ENCODE measurements at regions not wholly inside any gene's neighbourhood (a gene's known extent, or its start where the extent isn't known, plus 50 kb on each side); places are given as distances from the start of the nearest gene placed in this dataset.

- no peak for DNase-seq (ENCODE audit: low read depth in 2 of 2)
- TF ChIP-seq, protein P1, sequence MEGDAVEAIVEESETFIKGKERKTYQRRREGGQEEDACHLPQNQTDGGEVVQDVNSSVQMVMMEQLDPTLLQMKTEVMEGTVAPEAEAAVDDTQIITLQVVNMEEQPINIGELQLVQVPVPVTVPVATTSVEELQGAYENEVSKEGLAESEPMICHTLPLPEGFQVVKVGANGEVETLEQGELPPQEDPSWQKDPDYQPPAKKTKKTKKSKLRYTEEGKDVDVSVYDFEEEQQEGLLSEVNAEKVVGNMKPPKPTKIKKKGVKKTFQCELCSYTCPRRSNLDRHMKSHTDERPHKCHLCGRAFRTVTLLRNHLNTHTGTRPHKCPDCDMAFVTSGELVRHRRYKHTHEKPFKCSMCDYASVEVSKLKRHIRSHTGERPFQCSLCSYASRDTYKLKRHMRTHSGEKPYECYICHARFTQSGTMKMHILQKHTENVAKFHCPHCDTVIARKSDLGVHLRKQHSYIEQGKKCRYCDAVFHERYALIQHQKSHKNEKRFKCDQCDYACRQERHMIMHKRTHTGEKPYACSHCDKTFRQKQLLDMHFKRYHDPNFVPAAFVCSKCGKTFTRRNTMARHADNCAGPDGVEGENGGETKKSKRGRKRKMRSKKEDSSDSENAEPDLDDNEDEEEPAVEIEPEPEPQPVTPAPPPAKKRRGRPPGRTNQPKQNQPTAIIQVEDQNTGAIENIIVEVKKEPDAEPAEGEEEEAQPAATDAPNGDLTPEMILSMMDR (IDR thresholded peaks at IDR 0.05; ENCODE audit: low read depth, low read length): no peak
Observed at GRCh38 chr15:27681038-27681437, 418.1 kb downstream of the OCA2 start.

GRCh38 chr15:27679731-27680471 lies 419.2 kb downstream of the OCA2 start:
- DNase-seq (ENCODE audit: low read depth in 2 of 2): no peak
- TF ChIP-seq, protein P1 (IDR thresholded peaks at IDR 0.05; ENCODE audit: low read depth, low read length): no peak

More at GRCh38 chr15:27681038-27681437, 418.1 kb downstream of the OCA2 start:
- no peak overlapping the region for H3K4me3 ChIP-seq (replicated peaks in 1 of 2; ENCODE audit: low read depth in 2 of 2, low read length in 2 of 2)

DNA sequence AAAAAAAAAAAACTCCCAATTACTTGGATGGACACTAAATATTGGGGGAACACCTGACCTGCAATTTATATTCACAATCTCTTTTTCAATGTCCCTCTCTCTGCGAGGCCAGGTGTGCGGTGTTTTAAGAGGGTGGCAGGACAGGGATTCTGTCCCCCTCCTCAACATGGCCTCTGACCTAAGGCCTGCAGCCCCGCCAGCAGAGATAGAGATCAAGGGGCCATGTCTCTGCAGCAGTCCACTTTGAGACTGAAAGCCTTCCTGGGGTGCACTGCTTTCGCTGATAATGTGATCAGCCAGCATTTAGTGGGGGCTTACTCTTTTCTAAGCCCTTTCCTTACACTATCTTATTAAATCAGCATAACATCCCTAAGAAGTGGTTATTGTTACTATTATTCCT lies 419.9 kb downstream of the OCA2 start:
- TF ChIP-seq, protein P1 (IDR thresholded peaks at IDR 0.05; ENCODE audit: low read depth, low read length): no peak
- no peak overlapping the region for H3K4me3 ChIP-seq (replicated peaks in 1 of 2; ENCODE audit: low read depth in 2 of 2, low read length in 2 of 2)
- no peak for DNase-seq (ENCODE audit: low read depth in 2 of 2)

More at GRCh38 chr15:27679731-27680471, 419.2 kb downstream of the OCA2 start:
- no peak overlapping the region for H3K4me3 ChIP-seq (replicated peaks in 1 of 2; ENCODE audit: low read depth in 2 of 2, low read length in 2 of 2)

- no peak overlapping the region for H3K4me3 ChIP-seq (replicated peaks in 1 of 2; ENCODE audit: low read depth in 2 of 2, low read length in 2 of 2)
- DNase-seq (ENCODE audit: low read depth in 2 of 2): no peak
- TF ChIP-seq, protein P1 (IDR thresholded peaks at IDR 0.05; ENCODE audit: low read depth, low read length): no peak
Observed at GRCh38 chr15:27677951-27678350, 421.2 kb downstream of the OCA2 start.

DNA sequence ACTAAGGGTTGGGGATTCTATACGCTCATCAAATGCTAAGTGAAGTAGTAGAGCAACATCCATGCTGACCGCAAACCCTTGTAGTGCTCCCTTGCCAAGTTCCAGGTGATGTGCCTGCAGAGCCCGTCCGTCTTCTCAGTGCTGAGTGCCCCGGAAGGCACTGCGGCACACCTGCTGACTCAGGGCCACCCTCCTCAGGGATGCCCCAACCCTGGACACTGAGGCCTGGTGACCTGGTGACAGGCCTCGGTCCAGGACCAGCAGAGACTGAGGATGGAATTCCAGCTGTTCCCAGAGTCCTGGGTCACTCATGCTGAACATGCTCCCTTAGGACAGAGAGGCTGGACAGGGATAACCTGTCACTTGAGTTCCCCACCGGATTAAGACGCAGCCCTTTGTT lies 422.5 kb downstream of the OCA2 start:
- TF ChIP-seq, protein P1 (IDR thresholded peaks at IDR 0.05; ENCODE audit: low read depth, low read length): no peak
- H3K4me3 ChIP-seq (replicated peaks in 1 of 2; ENCODE audit: low read depth in 2 of 2, low read length in 2 of 2): no peak overlapping the region
- no peak for DNase-seq (ENCODE audit: low read depth in 2 of 2)

DNA sequence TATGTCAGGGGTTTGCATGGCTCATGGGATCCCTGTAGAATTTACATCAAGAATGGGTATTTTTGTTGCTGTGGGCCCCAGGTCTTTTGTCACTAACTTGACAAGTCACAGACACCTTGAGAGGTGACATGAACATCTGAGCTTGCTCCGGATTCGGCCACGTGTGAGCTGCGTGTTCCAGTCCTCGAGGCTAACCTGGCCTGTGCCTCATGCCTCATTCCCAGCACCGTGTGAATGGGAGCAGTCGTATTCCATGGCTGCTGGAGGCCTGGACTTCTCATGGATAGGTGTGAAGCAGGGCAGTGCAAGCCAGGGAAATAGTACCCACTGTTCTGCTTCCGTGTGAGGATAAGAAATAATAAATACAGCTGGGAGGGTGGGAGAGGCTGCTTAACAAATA lies 423.5 kb downstream of the OCA2 start:
- no peak overlapping the region for H3K4me3 ChIP-seq (replicated peaks in 1 of 2; ENCODE audit: low read depth in 2 of 2, low read length in 2 of 2)
- no peak for DNase-seq (ENCODE audit: low read depth in 2 of 2)
- TF ChIP-seq, protein P1 (IDR thresholded peaks at IDR 0.05; ENCODE audit: low read depth, low read length): no peak

DNA sequence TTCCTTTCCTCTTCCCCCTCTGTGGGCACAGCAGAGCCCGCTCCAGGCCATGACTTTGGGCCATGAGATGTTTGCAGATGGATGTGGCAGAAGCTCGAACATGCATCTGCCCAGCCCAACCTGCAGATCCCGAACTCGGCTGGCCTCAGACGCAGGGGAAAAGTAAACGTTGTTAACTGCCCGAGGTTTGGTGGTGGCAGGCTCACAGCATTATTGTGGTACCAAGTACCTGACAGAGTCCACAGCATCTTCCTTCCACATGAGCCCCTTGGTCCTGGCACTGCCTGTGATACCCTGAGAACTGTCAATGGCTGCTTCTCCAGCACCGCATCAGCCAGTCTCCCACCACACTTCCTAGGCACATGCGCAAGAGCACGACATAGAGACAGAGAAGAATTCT lies 424.3 kb downstream of the OCA2 start:
- TF ChIP-seq, protein P1 (IDR thresholded peaks at IDR 0.05; ENCODE audit: low read depth, low read length): no peak
- no peak overlapping the region for H3K4me3 ChIP-seq (replicated peaks in 1 of 2; ENCODE audit: low read depth in 2 of 2, low read length in 2 of 2)
- no peak for DNase-seq (ENCODE audit: low read depth in 2 of 2)
